Osteoblast (primary cell): ENCODE measurements at regions not wholly inside any gene's neighbourhood (a gene's known extent, or its start where the extent isn't known, plus 50 kb on each side); places are given as distances from the start of the nearest gene placed in this dataset.

Source experiments
- DNase-seq: peaks from one replicate; pipeline ENCODE4 v3.0.0; 2011; ENCODE audit warnings: low spot score, mixed read lengths; ENCODE audit not compliant: insufficient read length; ENCODE audit errors: missing footprints
- H2AFZ ChIP-seq: 2 replicates; pipeline ENCODE4 v1.6.0; 2011; ENCODE audit warnings: mild to moderate bottlenecking, low read length
- H3K27ac ChIP-seq: 2 replicates; pipeline ENCODE4 v1.5.1; 2011; ENCODE audit warnings: mild to moderate bottlenecking, low read depth, low read length, moderate library complexity
- H3K27me3 ChIP-seq: 2 replicates; pipeline ENCODE4 v1.6.0; 2012; ENCODE audit warnings: mild to moderate bottlenecking, control low read depth, inconsistent platforms, low read length, moderate library complexity; ENCODE audit not compliant: insufficient read depth
- H3K36me3 ChIP-seq: 2 replicates; pipeline ENCODE4 v1.5.1; 2011; ENCODE audit warnings: mild to moderate bottlenecking, low read length, control low read depth, moderate library complexity; ENCODE audit not compliant: insufficient read depth
- H3K4me1 ChIP-seq: 2 replicates; pipeline ENCODE4 v1.5.1; 2011; ENCODE audit warnings: mild to moderate bottlenecking, low read length, control low read depth, moderate library complexity; ENCODE audit not compliant: insufficient read depth
- H3K4me2 ChIP-seq: 2 replicates; pipeline ENCODE4 v1.6.0; 2011; ENCODE audit warnings: mild to moderate bottlenecking, low read length; ENCODE audit not compliant: insufficient read depth
- H3K4me3 ChIP-seq: fragments of 200-600 bp; sonication (generic); 3 replicates; pipeline ENCODE4 v1.5.1; 2012; ENCODE audit warnings: mild to moderate bottlenecking, low read length, inconsistent platforms; ENCODE audit not compliant: insufficient read depth
- H3K79me2 ChIP-seq: 2 replicates; pipeline ENCODE4 v1.6.0; 2012; ENCODE audit warnings: mild to moderate bottlenecking, low read length, control low read depth, inconsistent platforms; ENCODE audit not compliant: insufficient read depth
- H3K9me3 ChIP-seq: 2 replicates; pipeline ENCODE4 v1.5.1; 2011; ENCODE audit warnings: low read depth, low read length, control low read depth
- H4K20me1 ChIP-seq: 2 replicates; pipeline ENCODE4 v1.6.0; 2012; ENCODE audit warnings: mild to moderate bottlenecking, low read length, control low read depth; ENCODE audit not compliant: insufficient read depth
- CTCF ChIP-seq: IDR thresholded peaks from 2 replicates; pipeline ENCODE4 v1.5.1; 2011; ENCODE audit warnings: mild to moderate bottlenecking, low read depth, low read length, moderate library complexity; ENCODE audit errors: extremely low read depth

GRCh38 chr5:15353086-15353645, 146.8 kb upstream of the FBXL7 start:
- Histone ChIP-seq H4K20me1 (no peaks in the 10 kb centered on the region), H2AFZ (no peak overlapping the region), H3K4me3 (no peak overlapping the region), H3K27me3 (no peaks in the 10 kb centered on the region), H3K9me3 (no peaks in the 10 kb centered on the region), H3K27ac (no peak overlapping the region), H3K79me2 (no peaks in the 10 kb centered on the region), H3K4me1 (no peaks in the 10 kb centered on the region), H3K36me3 (no peaks in the 10 kb centered on the region), H3K4me2 (no peak overlapping the region)
- no peak for DNase-seq
- TF ChIP-seq CTCF: no peak

GRCh38 chr5:15350614-15351013, 149.4 kb upstream of the FBXL7 start:
- H2AFZ ChIP-seq: no peak overlapping the region

GRCh38 chr5:15346738-15347137, 153.2 kb upstream of the FBXL7 start:
- H2AFZ ChIP-seq: no peak overlapping the region

More at GRCh38 chr5:15350614-15351013, 149.4 kb upstream of the FBXL7 start:
- no peaks in the 10 kb centered on the region for H3K27me3 ChIP-seq
- no peak overlapping the region for H3K4me2 ChIP-seq
- no peak for TF ChIP-seq CTCF
- no peaks in the 10 kb centered on the region for H3K79me2 ChIP-seq
- no peaks in the 10 kb centered on the region for H3K4me1 ChIP-seq
- no peak overlapping the region for H3K27ac ChIP-seq
- H3K36me3 ChIP-seq: no peaks in the 10 kb centered on the region
- no peaks in the 10 kb centered on the region for H3K9me3 ChIP-seq
- H4K20me1 ChIP-seq: no peaks in the 10 kb centered on the region
- peak; percentile 3 for DNase-seq
- H3K4me3 ChIP-seq: no peak overlapping the region

DNA sequence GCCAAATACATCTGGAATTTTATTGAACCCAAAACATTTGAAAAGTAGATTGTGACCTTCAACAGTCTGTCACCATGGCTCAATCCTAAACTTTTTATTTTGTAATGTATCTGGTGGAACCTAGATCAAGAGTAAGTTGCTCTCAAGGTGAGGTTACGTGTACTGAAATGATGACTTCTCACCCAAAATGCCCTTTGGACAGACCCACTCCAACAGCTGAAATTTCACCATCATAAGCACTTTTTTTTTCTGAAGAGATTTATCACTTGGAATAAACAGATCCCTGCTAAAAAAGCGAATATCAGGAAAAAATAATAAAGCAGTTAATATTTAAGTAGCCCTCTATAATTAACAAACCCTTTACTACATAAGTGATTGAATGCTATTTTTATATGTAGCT, 155.0 kb upstream of the FBXL7 start:
- Histone ChIP-seq H3K36me3 (no peaks in the 10 kb centered on the region), H3K9me3 (no peaks in the 10 kb centered on the region), H3K4me1 (no peaks in the 10 kb centered on the region), H2AFZ (no peak overlapping the region), H3K27me3 (no peaks in the 10 kb centered on the region), H3K79me2 (no peaks in the 10 kb centered on the region), H3K4me2 (no peak overlapping the region), H3K4me3 (no peak overlapping the region), H4K20me1 (no peaks in the 10 kb centered on the region), H3K27ac (no peak overlapping the region)
- no peak for DNase-seq
- no peak for TF ChIP-seq CTCF

More at GRCh38 chr5:15346738-15347137, 153.2 kb upstream of the FBXL7 start:
- TF ChIP-seq CTCF: no peak
- DNase-seq: peak; percentile 15
- Histone ChIP-seq H4K20me1 (no peaks in the 10 kb centered on the region), H3K79me2 (no peaks in the 10 kb centered on the region), H3K36me3 (no peaks in the 10 kb centered on the region), H3K4me3 (no peak overlapping the region), H3K4me1 (no peaks in the 10 kb centered on the region), H3K9me3 (no peaks in the 10 kb centered on the region), H3K27me3 (no peaks in the 10 kb centered on the region), H3K27ac (no peak overlapping the region), H3K4me2 (no peak overlapping the region)
